ENCODE measurements at regions not wholly inside any gene's neighbourhood (a gene's known extent, or its start where the extent isn't known, plus 50 kb on each side); places are given as distances from the start of the nearest gene placed in this dataset.

GRCh38 chr2:234631646-234632514 is 135.0 kb upstream of the ARL4C start:
- DNase-seq, result no peak

- DNase-seq, result no peak
These were observed 133.9 kb upstream of the ARL4C start for GRCh38 chr2:234630801-234631261.

- DNase-seq, result no peak
These were observed 132.7 kb upstream of the ARL4C start for GRCh38 chr2:234629596-234629995.

GRCh38 chr2:234628953-234629352 is 132.1 kb upstream of the ARL4C start:
- no peak for DNase-seq

GRCh38 chr2:234627308-234627707 is 130.4 kb upstream of the ARL4C start:
- no peak for DNase-seq

GRCh38 chr2:234626566-234627130 is 129.8 kb upstream of the ARL4C start:
- no peak for DNase-seq

GRCh38 chr2:234625626-234626250 is 128.9 kb upstream of the ARL4C start:
- no peak for DNase-seq

GRCh38 chr2:234623521-234623991 is 126.7 kb upstream of the ARL4C start:
- no peak for DNase-seq

GRCh38 chr2:234621120-234621519 is 124.2 kb upstream of the ARL4C start:
- no peak for DNase-seq

GRCh38 chr2:234620018-234620417 is 123.1 kb upstream of the ARL4C start:
- DNase-seq, result no peak

GRCh38 chr2:234615643-234616356 is 118.9 kb upstream of the ARL4C start:
- DNase-seq, result no peak

GRCh38 chr2:234611209-234611608 is 114.3 kb upstream of the ARL4C start:
- DNase-seq, result no peak

GRCh38 chr2:234608946-234609345 is 112.1 kb upstream of the ARL4C start:
- DNase-seq, result no peak

GRCh38 chr2:234607691-234608090 is 110.8 kb upstream of the ARL4C start:
- DNase-seq, result no peak

- peak; percentile 30 for DNase-seq
These were observed 110.0 kb upstream of the ARL4C start for GRCh38 chr2:234606896-234607295.

- DNase-seq, result no peak
These were observed 106.7 kb upstream of the ARL4C start for GRCh38 chr2:234603619-234604018.

GRCh38 chr2:234601213-234601612 is 104.3 kb upstream of the ARL4C start:
- DNase-seq, result no peak

GRCh38 chr2:234597576-234597861 is 100.6 kb upstream of the ARL4C start:
- DNase-seq, result no peak

- DNase-seq, result no peak
These were observed 100.1 kb upstream of the ARL4C start for GRCh38 chr2:234596696-234597575.

- DNase-seq, result no peak
These were observed 98.9 kb upstream of the ARL4C start for GRCh38 chr2:234595829-234596228.

- DNase-seq, result no peak
These were observed 97.8 kb upstream of the ARL4C start for GRCh38 chr2:234594715-234595114.

GRCh38 chr2:234593636-234594035 is 96.8 kb upstream of the ARL4C start:
- no peak for DNase-seq

All from NCI-H524 treated with DMSO at 0.1 percent for 48 hours (cell line).